Liver (tissue), 8 donors: ENCODE measurements at regions not wholly inside any gene's neighbourhood (a gene's known extent, or its start where the extent isn't known, plus 50 kb on each side); places are given as distances from the start of the nearest gene placed in this dataset.

Experiments
- DNase-seq: peaks from one replicate; pipeline ENCODE4 v3.0.0-alpha.2; 2017; ENCODE audit warnings: low spot score
- H3K27ac ChIP-seq, 2 donors: one replicate each; pipeline ENCODE4 v1.7.0; 2013; ENCODE audit warnings: inconsistent platforms in 2 of 2, low read length in 2 of 2, control low read depth in 1 of 2, low read depth in 1 of 2, mild to moderate bottlenecking in 1 of 2
- H3K27me3 ChIP-seq, 4 donors: one replicate each; pipeline versions ENCODE4 v1.6.1 to v1.7.0; 2013; ENCODE audit warnings: low read length in 3 of 4, inconsistent platforms in 1 of 4, mild to moderate bottlenecking in 1 of 4, moderate library complexity in 1 of 4; ENCODE audit not compliant: control insufficient read depth in 4 of 4, insufficient read depth in 4 of 4
- H3K36me3 ChIP-seq, 4 donors: one replicate each; pipeline versions ENCODE4 v1.6.1 to v1.7.0; 2013; ENCODE audit warnings: low read length in 3 of 4, mild to moderate bottlenecking in 3 of 4, low read depth in 1 of 4, moderate library complexity in 1 of 4; ENCODE audit not compliant: control insufficient read depth in 4 of 4, insufficient read depth in 3 of 4
- H3K4me1 ChIP-seq, 4 donors: one replicate each; pipeline versions ENCODE4 v1.6.1 to v1.7.0; 2013; ENCODE audit warnings: low read length in 3 of 4, mild to moderate bottlenecking in 3 of 4, moderate library complexity in 1 of 4; ENCODE audit not compliant: control insufficient read depth in 4 of 4, insufficient read depth in 4 of 4
- H3K4me3 ChIP-seq, 3 donors: one replicate each; pipeline versions ENCODE4 v1.6.1 to v1.7.0; 2013; ENCODE audit warnings: low read length in 3 of 3, control low read depth in 1 of 3, low read depth in 1 of 3, mild to moderate bottlenecking in 1 of 3
- H3K9ac ChIP-seq, 2 donors: one replicate each; pipeline ENCODE4 v1.7.0; 2013; ENCODE audit warnings: low read length in 2 of 2, mild to moderate bottlenecking in 2 of 2, moderate library complexity in 2 of 2, control low read depth in 1 of 2, low read depth in 1 of 2
- H3K9me3 ChIP-seq, 4 donors: one replicate each; pipeline versions ENCODE4 v1.6.1 to v1.7.0; 2013; ENCODE audit warnings: low read length in 3 of 4; ENCODE audit not compliant: control insufficient read depth in 4 of 4
- EGR1 ChIP-seq, 2 donors: IDR thresholded peaks; 2 replicates each; pipeline ENCODE4 v1.6.1; 2016 to 2018; ENCODE audit warnings: antibody characterized with exemption in 2 of 2, low read depth in 2 of 2
- FOXA1 ChIP-seq: IDR thresholded peaks from 2 replicates; pipeline ENCODE4 v1.6.1; 2016; ENCODE audit warnings: antibody characterized with exemption
- FOXA2 ChIP-seq: IDR thresholded peaks from 2 replicates; pipeline ENCODE4 v1.6.1; 2016; ENCODE audit warnings: antibody characterized with exemption
- GABPA ChIP-seq, 2 donors: IDR thresholded peaks in 1 of 2; conservative IDR thresholded peaks in 1 of 2; 2 replicates each; pipeline ENCODE4 v1.6.1; 2016; ENCODE audit warnings: antibody characterized with exemption in 2 of 2, mild to moderate bottlenecking in 1 of 2, moderate library complexity in 1 of 2
- HNF4A ChIP-seq, 2 donors: conservative IDR thresholded peaks; 2 replicates each; pipeline ENCODE4 v1.6.1; 2016; ENCODE audit warnings: antibody characterized with exemption in 2 of 2, mild to moderate bottlenecking in 2 of 2
- HNF4G ChIP-seq: IDR thresholded peaks from 2 replicates; pipeline ENCODE4 v1.6.1; 2016; ENCODE audit warnings: antibody characterized with exemption
- JUND ChIP-seq, 2 donors: IDR thresholded peaks; 2 replicates each; pipeline ENCODE4 v1.6.1; 2016; ENCODE audit warnings: antibody characterized with exemption in 2 of 2
- NR2F2 ChIP-seq: IDR thresholded peaks from 2 replicates; pipeline ENCODE4 v1.6.1; 2016; ENCODE audit warnings: antibody characterized with exemption
- RAD21 ChIP-seq, 2 donors: IDR thresholded peaks; 2 replicates each; pipeline ENCODE4 v1.6.1; 2016; ENCODE audit warnings: antibody characterized with exemption in 2 of 2, mild to moderate bottlenecking in 2 of 2
- SP1 ChIP-seq: IDR thresholded peaks from 2 replicates; pipeline ENCODE4 v1.6.1; 2018; ENCODE audit warnings: antibody characterized with exemption, mild to moderate bottlenecking
- TAF1 ChIP-seq: conservative IDR thresholded peaks from 2 replicates; pipeline ENCODE4 v1.6.1; 2016; ENCODE audit warnings: antibody characterized with exemption, mild to moderate bottlenecking
- YY1 ChIP-seq: IDR thresholded peaks from 2 replicates; pipeline ENCODE4 v1.6.1; 2016; ENCODE audit warnings: antibody characterized with exemption, mild to moderate bottlenecking
- ZBTB33 ChIP-seq: IDR thresholded peaks from 2 replicates; pipeline ENCODE4 v1.6.1; 2016; ENCODE audit warnings: antibody characterized with exemption
- WGBS: extraction: QIAGEN DNeasy Blood & Tissue Kit; methylation state at CpG from one replicate; pipeline ENCODE4 v1.1.7; 2013; 5-methylcytosine and 5-hydroxymethylcytosine counted together
- TF ChIP-seq, protein P1 (sequence below): IDR thresholded peaks from 2 replicates; pipeline ENCODE4 v1.6.1; 2016; ENCODE audit warnings: antibody characterized with exemption
- TF ChIP-seq, protein P2 (sequence below): fragments of 150-350 bp; IDR thresholded peaks from 2 replicates; pipeline ENCODE4 v1.5.1; 2017; ENCODE audit warnings: improper control_type of control experiment, low read depth, low read length; ENCODE audit not compliant: missing input control
- donor health status: healthy.
- donor health status: healthy.
- donor health status: healthy.
- donor health status: healthy.
- donor health status: healthy.

DNA sequence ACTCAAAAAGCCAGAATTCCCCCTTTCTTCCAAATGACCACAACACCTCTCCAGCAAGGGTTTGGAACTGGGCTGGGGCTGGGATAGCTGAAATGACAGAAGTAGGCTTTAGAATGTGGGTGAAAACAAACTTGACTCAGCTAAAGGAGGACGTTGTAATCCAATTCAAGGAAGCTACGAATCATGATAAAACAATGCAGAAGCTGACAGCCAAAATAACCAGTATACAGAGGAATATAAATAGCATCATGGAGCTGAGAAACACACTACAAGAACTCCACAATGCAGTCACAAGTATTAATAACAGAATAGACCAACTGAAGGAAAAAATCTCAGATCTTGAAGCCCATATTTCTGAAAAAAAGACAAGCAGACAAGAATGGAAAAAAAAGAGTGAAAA lies 95.8 kb upstream of the TET2 start:
- H3K27ac ChIP-seq: no peak overlapping the region
- WGBS: 56% methylated on average over 2 of the region's 2 CpGs
- H3K4me1 ChIP-seq: no peaks in the 10 kb centered on the region
- TF ChIP-seq NR2F2 (no peak), TAF1 (no peak), GABPA (IDR thresholded peaks at IDR 0.05 in 1 of 2, conservative IDR thresholded peaks at IDR 0.05 in 1 of 2) (no peak), FOXA1 (no peak), EGR1 (IDR thresholded peaks at IDR 0.05; ENCODE audit: low read depth in 2 of 2) (no peak), HNF4G (no peak), JUND (IDR thresholded peaks at IDR 0.05) (no peak), SP1 (no peak), FOXA2 (no peak), RAD21 (IDR thresholded peaks at IDR 0.05) (no peak), HNF4A (conservative IDR thresholded peaks at IDR 0.05) (no peak), YY1 (no peak)
- TF ChIP-seq, protein P1, sequence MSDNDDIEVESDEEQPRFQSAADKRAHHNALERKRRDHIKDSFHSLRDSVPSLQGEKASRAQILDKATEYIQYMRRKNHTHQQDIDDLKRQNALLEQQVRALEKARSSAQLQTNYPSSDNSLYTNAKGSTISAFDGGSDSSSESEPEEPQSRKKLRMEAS: no peak
- TF ChIP-seq, protein P2, sequence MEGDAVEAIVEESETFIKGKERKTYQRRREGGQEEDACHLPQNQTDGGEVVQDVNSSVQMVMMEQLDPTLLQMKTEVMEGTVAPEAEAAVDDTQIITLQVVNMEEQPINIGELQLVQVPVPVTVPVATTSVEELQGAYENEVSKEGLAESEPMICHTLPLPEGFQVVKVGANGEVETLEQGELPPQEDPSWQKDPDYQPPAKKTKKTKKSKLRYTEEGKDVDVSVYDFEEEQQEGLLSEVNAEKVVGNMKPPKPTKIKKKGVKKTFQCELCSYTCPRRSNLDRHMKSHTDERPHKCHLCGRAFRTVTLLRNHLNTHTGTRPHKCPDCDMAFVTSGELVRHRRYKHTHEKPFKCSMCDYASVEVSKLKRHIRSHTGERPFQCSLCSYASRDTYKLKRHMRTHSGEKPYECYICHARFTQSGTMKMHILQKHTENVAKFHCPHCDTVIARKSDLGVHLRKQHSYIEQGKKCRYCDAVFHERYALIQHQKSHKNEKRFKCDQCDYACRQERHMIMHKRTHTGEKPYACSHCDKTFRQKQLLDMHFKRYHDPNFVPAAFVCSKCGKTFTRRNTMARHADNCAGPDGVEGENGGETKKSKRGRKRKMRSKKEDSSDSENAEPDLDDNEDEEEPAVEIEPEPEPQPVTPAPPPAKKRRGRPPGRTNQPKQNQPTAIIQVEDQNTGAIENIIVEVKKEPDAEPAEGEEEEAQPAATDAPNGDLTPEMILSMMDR: no peak
- H3K27me3 ChIP-seq: peaks cover 0 to 3% (median 0%) of the 10 kb centered on the region in 4 donors
- H3K9me3 ChIP-seq: peaks cover 0 to 15% (median 4%) of the 10 kb centered on the region in 4 donors
- no peaks in the 10 kb centered on the region for H3K36me3 ChIP-seq
- DNase-seq: no peak
- no peak overlapping the region for H3K9ac ChIP-seq
- no peak overlapping the region for H3K4me3 ChIP-seq

GRCh38 chr4:105057370-105058105 lies 89.1 kb upstream of the TET2 start:
- Histone ChIP-seq H3K36me3 (no peaks in the 10 kb centered on the region), H3K4me3 (no peak overlapping the region), H3K4me1 (no peaks in the 10 kb centered on the region), H3K27me3 (no peaks in the 10 kb centered on the region), H3K9me3 (peaks cover 0 to 4% (median 0%) of the 10 kb centered on the region in 4 donors), H3K27ac (no peak overlapping the region), H3K9ac (no peak overlapping the region)
- 76% methylated on average over 5 of the region's 5 CpGs for WGBS
- TF ChIP-seq RAD21 (IDR thresholded peaks at IDR 0.05): no peak
- no peak for TF ChIP-seq SP1
- TF ChIP-seq JUND (IDR thresholded peaks at IDR 0.05): no peak
- no peak for TF ChIP-seq GABPA (IDR thresholded peaks at IDR 0.05 in 1 of 2, conservative IDR thresholded peaks at IDR 0.05 in 1 of 2)
- TF ChIP-seq, protein P1: no peak
- TF ChIP-seq YY1: no peak
- no peak for TF ChIP-seq ZBTB33
- TF ChIP-seq FOXA2: no peak
- no peak for TF ChIP-seq HNF4A (conservative IDR thresholded peaks at IDR 0.05)
- no peak for DNase-seq
